ENCODE measurements at regions not wholly inside any gene's neighbourhood (a gene's known extent, or its start where the extent isn't known, plus 50 kb on each side); places are given as distances from the start of the nearest gene placed in this dataset.
"Not testable (repeated sequence)": the region's sequence is repeated elsewhere in the genome, so short reads cannot be mapped to it uniquely, and the experiment has no call there.

GRCh38 chrX:30008031-30008430, 207.3 kb upstream of the MAGEB2 start:
- DNase-seq: no peak

GRCh38 chrX:30010471-30010870, 204.9 kb upstream of the MAGEB2 start:
- DNase-seq: no peak

- DNase-seq: no peak
These were observed 199.9 kb upstream of the MAGEB2 start for GRCh38 chrX:30015440-30015839.

- no peak for DNase-seq
These were observed 187.7 kb upstream of the MAGEB2 start for GRCh38 chrX:30027636-30028035.

- not testable (repeated sequence) for DNase-seq
These were observed 179.0 kb upstream of the MAGEB2 start for GRCh38 chrX:30036406-30036805.

- DNase-seq: no peak
These were observed 175.6 kb upstream of the MAGEB2 start for GRCh38 chrX:30039768-30040167.

- no peak for DNase-seq
These were observed 154.6 kb upstream of the MAGEB2 start for GRCh38 chrX:30060718-30061117.

- no peak for DNase-seq
These were observed 150.1 kb upstream of the MAGEB2 start for GRCh38 chrX:30065226-30065625.

- DNase-seq: no peak
These were observed 147.7 kb upstream of the MAGEB2 start for GRCh38 chrX:30067677-30068076.

GRCh38 chrX:30085571-30085970, 129.8 kb upstream of the MAGEB2 start:
- DNase-seq: no peak

- no peak for DNase-seq
These were observed 103.9 kb upstream of the MAGEB2 start for GRCh38 chrX:30111431-30111830.

- peak; percentile 1 for DNase-seq
These were observed 73.4 kb upstream of the MAGEB2 start for GRCh38 chrX:30141966-30142365.

GRCh38 chrX:30144221-30144620, 71.1 kb upstream of the MAGEB2 start:
- no peak for DNase-seq

- no peak for DNase-seq
These were observed 70.2 kb upstream of the MAGEB2 start for GRCh38 chrX:30144971-30145731.

- DNase-seq: no peak
These were observed 67.2 kb upstream of the MAGEB2 start for GRCh38 chrX:30147996-30148643.

GRCh38 chrX:30149206-30149605, 66.2 kb upstream of the MAGEB2 start:
- DNase-seq: not testable (repeated sequence)

GRCh38 chrX:30150196-30150895, 65.0 kb upstream of the MAGEB2 start:
- DNase-seq: no peak

GRCh38 chrX:30151964-30152363, 63.4 kb upstream of the MAGEB2 start:
- no peak for DNase-seq

GRCh38 chrX:30153175-30153880, 62.0 kb upstream of the MAGEB2 start:
- no peak for DNase-seq

- DNase-seq: no peak
These were observed 61.5 kb upstream of the MAGEB2 start for GRCh38 chrX:30153881-30154260.

- DNase-seq: no peak
These were observed 59.4 kb upstream of the MAGEB2 start for GRCh38 chrX:30156009-30156408.

- DNase-seq: no peak
These were observed 58.3 kb upstream of the MAGEB2 start for GRCh38 chrX:30156880-30157560.

GRCh38 chrX:30161043-30161442, 54.3 kb upstream of the MAGEB2 start:
- DNase-seq: no peak

All from DMS153 (cell line).